DMS153 treated with DMSO at 0.1 percent for 48 hours (cell line): ENCODE measurements at regions not wholly inside any gene's neighbourhood (a gene's known extent, or its start where the extent isn't known, plus 50 kb on each side); places are given as distances from the start of the nearest gene placed in this dataset.

Source experiments
- DNase-seq: peaks from one replicate; lab custom pipeline; 2025; ENCODE audit not compliant: unreplicated experiment; lab: John Stamatoyannopoulos, UW

DNA sequence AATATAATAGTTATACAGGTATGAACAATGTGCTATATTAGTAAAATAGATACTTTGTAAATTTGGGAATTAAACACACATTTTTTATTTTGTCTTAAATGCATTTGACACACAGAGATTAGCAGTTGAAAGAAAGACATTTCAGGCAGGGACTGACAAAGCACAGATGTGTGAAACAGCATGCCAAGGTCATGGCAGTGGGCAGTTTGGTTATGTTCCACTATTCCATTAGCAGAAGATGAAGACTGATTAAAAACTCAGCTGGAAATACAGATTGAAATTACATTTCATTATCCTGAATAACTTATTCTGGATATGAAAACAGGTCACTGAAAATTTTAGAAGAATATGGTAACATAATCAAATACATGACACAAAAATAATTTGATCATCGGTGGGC, 669.8 kb upstream of the LRFN5 start:
- DNase-seq, result no peak

DNA sequence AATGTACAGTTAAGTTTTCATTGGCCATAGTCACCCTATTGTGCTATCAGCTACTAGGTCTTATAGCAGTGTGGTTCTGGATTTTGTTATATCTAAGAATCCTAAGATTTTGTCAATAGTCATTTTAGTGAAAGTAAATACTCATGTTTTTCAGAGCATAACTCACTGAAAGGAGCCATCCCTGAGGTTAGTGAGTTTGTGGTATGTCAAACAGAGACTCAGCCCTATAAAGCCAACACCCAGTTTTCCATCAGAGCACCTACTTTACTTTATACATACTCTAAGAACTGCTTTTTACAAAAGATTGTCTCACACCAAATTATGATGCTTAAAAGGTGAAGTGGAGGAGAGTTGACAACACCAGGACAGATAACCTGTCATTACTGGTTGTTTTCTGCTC, 686.3 kb upstream of the LRFN5 start:
- DNase-seq, result no peak

DNA sequence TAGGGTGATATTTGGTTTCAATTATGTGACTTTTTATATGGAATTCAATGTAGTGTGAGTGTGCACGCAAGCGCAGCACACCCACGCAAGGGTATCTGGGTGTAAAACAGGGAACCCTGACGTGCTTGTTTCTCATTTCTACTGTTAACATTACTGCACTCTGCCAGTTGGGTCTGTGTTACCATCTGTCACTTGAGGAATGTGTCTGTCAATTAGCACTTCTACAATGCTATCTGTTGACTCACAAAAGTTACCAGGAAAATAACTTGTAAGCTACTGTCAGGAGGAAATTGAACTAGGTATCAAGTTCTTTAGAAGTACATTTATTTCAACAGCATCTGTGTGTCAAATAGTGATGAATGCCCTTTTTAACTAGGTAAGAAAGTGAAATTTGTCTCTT, 695.5 kb upstream of the LRFN5 start:
- DNase-seq, result no peak

DNA sequence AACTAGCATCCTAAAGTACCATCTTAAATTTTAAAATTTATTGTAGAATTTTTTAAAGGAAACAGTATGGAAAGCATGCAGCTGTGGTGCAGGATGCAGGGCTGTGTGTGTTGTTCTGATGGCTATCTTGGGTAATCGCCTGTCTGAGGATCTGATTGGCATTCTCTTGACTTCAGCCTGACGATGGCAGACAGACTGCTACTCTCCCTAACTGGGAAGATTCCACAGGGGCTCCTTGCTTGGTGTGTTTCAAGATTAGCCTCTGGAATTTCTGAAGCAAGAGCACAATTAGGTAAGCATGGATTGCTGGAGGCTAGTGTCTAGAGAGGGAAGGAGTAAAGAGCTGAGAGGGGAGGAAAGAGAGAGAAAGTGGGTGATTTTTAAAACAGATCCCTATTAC, 696.8 kb upstream of the LRFN5 start:
- DNase-seq, result no peak

DNA sequence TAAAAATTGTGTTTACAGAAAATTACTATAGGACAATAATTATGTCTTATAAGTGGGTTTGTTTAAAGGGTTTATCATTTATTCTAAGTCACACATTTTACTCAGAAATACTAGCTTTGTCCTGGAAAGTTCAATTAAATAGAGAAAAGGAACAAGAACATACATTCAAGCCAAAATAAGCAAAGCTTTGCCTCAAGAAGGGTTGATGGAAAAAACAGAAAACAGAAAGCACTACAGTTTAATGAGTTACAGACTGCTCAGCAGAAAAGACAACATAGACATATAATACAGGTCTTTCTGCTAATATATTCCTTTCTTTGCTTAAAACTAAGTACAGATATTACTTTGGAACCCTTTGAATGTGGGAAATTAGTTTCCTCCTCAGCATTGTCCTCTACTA, 703.0 kb upstream of the LRFN5 start:
- DNase-seq, result no peak

DNA sequence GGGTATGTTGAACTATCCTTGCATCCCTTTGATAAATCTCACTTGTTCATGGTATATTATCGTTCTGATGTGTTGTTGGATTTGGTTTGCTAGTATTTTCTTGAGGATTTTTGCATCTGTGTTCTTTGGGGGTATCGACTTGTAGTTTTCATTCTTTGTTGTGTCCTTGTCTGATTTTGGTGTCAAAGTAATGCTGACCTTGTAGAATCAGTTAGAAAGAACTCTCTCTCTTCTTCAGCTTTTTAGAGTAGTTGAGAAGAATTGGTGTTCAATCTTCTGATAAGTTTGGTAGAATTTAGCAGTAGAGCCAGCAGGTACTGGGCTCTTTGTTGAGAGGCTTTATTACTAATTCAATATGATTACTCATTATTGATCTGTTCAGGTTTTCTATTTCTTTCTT, 707.2 kb upstream of the LRFN5 start:
- no peak for DNase-seq

DNA sequence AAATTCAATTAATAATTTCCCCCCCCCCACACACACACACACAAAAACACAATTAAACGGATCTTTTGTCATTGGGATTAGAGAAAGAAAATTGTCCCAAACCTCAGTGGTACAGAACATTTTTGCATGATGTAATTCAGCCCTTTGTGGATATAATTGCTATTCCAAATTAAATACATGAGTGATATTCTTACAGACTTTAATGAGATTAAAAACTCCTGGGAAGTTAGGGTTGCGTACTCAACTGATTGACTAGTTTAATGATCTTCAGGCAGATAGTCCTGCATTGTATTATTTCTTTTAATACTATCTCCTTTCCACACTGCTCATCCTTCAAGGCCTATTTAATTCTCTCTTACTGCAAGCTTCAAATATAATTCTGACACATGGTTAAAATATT, 711.8 kb upstream of the LRFN5 start:
- DNase-seq, result no peak

DNA sequence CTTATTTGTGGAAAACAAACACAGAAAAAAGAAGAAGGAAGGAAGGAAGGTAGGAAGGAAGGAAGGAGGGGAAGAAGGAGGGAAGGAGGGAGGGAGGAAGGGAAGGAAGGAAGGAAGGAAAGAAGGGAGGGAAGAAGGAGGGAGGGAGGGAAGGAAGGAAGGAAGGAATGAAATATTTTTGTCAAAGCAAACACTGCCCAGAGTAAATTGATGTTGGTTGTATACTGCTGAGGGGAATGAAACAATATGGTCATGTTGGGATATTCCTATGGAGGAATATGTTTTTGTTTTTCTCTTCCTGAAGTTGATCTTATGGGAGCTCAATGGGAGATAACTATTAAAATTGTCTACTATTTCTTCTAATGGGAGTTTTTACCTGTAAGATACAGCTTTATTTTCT, 717.5 kb upstream of the LRFN5 start:
- no peak for DNase-seq

DNA sequence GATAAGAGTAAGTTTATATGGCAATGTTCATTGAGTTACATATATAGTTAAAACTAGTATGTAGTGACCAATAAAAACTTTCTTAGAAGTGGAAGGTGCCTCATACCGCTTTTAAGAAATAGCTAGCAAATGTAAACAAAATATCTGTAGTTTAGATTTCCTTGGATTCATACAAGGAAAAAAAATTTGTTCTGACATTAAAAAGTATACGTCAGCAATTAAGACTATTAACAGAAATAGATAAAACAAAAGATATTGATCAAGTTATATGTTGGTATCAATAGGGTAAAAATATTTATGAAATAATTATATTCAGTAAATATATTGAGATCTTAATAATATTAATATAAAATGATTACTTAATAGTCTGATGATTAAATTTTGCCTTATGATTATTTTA, 718.8 kb upstream of the LRFN5 start:
- DNase-seq, result no peak

DNA sequence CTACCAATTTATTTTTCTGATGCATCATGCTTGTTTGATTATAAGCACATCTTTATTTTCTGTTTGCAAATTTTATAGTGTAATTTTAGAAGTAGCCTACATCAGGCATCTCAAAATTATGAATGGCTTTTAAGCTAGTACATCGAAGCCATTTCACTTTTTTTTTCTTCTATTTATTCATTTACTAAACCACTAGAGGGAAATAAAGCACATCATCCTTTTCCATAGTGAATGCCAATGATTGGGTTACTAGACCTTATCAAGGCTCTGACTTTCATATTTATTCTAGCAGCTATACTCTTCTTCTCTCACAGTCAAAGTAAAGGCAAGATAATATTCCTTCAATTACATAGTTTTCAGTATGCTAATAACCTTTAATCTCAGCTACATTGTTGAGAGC, 736.4 kb upstream of the LRFN5 start:
- no peak for DNase-seq

DNA sequence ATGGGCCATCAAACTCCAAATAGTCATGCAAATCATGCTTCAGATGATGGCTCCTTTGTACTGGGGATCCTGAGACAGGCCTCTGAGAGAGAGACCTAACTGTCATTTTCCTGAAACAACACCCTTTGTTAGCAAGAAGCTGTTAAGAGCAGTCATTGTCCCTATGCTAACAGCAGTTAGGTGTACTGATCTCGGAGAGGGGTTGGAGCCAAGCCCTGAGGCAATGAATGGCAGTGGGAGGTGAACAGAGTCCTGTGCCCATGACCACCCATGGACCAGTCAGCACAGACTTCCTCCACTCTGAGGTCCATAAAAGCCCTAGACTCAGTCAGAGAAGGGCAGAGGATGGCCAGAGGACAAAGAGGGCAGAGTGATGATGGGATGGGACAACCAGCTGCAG, 747.6 kb upstream of the LRFN5 start:
- DNase-seq, result no peak

DNA sequence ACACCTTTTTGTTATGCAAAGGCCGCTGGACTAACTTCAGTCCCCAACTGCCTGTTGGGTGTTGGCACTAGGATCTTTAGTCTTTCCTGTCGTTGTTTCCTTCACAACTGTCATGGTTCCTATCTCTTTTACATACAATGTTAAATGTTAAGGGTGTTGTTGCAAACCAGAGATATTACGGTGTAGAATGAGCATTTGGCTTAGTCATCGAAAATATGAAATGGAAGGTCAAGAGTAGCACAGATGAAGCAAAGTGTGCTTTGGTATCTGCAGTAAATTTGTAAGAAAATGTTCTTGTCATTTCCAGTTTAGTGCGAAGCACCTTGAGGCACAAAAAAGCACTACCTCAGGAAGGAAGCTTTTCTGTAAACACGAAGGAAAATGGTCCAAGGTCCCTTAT, 751.3 kb upstream of the LRFN5 start:
- no peak for DNase-seq

DNA sequence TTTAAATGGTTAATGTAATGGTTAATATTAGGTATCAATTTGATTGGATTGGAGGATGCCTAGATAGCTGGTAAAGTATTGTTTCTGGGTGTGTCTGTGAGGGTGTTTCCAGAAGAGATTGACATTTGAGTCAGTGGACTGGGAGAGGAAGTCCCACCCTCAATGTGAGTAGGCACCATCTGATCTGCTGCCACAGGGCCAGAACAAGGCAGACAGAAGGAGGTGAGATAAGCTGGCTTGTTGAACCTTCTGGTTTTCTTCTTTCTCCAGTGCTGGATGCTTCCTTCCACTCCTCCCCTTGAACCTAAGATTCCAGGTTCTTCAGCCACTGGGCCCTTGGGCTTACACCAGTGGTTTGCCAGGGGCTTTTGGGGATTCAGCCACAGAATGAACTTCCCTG, 756.5 kb upstream of the LRFN5 start:
- no peak for DNase-seq

DNA sequence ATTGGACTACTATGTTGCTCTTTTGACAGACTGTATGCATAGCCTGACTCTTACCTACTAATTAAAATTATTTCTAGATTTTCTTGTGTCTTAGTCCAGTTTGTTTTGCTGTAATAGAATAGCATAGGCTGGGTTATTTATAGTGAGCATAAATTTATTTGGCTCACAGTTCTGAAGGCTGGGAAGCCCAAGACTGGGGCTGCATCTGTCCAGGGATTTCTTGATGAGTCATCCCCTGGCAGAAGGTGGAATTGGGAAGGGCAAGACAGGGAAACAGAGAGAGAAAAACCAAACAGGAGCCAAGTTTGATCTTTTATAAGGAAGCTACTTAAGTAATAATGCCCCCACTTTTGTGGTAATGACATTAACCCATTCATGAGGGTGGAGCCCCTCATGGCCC, 759.2 kb upstream of the LRFN5 start:
- no peak for DNase-seq

DNA sequence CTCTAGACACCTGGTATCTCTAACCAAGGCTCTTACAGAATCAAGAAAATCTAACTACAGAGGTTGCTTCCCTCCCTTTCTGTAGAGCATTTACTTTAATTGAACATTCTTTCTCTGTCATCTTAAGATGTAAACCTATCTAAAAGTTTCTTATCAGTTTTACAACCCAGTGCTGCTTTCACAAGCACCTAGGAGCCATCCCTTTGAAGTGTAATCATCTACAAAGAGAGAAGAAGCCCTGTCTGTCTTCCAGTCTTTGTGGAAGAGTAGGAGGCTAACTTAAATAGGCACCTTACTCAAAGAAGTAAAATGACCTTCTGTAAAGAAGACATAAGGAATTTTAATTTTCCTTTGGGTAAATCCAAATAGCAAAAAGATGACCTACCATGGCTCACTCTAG, 763.9 kb upstream of the LRFN5 start:
- DNase-seq, result no peak

DNA sequence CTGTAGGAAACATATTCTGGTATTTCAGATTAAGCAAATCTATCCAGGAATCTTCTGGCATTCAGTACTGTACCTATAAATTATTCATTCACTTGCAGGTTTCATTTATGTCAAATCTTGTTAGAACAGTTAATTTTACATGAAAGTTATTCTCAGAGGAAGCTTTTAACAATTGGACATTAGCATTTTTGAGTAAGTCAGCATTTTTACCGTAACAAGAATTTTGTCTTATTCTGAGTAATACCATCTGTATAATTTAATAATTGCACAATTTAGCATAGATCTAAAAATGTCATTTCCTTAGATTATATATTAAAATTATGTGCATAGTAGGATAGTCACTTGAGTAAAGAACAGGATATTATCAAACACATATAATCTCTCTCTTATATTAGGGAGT, 764.8 kb upstream of the LRFN5 start:
- DNase-seq, result no peak

DNA sequence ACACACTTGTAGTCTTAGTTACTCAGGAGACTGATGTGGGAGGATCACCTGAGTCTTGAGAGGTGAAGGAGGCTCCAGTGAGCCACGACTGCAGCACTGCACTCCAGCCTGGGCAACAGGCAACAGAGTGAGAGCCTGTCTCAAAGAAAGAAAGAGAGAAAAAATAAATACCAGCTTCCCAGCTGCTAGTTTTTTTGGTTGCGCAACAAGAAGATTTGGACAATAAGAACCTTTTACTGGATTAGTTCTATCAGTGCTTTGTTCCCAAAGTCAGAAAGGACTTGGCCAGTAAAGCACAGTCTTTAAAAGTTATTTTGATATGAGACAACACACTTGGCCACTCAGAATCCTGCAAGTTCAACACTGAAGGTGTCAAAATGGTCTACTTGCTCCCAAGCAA, 768.1 kb upstream of the LRFN5 start:
- no peak for DNase-seq

DNA sequence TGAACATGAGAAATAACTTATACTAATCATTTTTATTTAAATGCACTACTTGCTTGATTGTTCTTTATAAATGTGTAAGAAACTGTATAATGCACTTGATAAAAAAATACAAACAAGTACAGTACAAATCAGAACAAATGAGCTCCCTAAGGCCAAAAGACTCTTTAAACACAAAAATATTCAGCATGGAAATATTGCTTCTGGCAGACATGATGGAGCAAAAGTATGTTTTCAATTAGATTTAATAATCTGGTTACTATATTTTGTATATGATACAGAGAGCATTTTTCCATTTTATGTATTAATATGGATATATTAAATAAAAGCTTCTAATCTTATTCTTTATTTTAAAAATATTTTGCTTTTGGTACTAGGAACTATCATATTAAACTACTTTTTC, 800.2 kb upstream of the LRFN5 start:
- DNase-seq, result no peak

DNA sequence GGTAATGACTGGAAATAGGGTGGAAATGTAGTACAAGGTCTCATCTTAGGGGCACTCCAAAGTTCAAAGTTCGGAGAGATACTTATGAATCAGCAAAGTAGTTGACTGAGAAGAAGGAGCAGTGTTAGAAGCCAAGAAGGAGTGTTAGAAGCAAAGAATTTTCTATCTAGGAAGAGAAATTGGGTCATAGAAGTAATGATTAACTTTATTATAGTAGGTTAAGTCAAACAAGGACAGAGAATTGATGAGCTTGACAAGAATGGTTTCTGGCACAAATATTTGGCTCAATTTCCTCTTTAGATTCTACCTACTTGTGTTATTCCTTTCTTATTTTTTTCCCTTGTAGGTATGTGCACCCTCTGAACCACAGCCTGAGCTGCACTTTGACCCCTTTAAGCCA, 810.5 kb upstream of the LRFN5 start:
- no peak for DNase-seq

DNA sequence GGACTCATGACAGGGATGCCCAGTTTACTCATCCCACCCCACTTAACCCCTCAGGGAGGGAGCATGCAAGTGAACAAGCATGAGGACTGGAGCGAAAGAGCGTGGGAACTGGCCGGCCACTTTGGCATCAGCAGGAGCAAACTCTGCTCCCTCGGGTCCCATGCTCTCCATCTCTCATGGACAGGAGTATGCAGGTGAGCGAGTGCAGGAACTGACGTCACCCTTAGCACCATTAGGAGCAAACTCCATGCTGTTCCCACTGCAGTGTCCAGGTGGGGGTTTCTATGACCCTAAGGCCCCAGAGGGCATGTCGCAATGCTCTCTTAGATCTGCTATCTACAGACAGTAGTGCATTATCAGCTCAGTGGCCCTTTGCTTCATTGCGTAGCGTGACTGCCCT, 821.8 kb upstream of the LRFN5 start:
- no peak for DNase-seq

DNA sequence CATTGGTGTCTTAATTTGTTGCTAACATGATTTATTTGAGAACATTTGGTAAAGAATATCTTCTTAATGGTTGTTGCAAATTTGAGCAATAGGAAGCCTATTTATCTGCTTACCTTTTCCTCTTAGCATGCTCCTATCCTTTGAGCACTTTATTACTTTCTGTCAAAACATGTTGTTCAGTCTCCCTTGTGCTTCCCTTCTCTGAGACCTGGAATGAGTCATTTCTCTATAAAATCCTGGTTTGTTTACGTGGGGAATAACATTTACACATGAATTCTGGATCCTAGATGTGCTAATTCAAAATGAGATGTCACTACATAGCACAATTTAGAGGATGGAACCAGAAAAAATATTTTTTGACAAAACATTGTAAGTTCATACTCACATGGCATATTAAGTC, 844.0 kb upstream of the LRFN5 start:
- DNase-seq, result no peak

DNA sequence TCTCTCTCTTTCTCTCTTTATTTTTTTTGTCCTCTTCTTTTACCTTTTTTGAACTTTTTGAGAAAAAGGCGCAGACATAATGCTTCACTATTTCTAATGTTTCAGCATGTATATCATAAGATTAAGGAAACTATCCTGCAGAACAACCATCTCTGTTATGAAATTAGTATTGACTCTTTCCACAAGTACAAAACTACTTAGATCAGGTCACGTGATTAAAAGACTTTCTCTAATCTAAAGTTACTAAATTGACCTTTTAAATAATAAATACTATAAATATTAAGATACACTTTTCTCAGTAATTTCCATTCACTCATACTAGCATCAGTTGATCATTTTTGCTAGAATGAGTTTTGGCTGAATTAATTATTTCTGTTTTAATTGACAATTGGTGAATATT, 844.5 kb upstream of the LRFN5 start:
- DNase-seq, result no peak

DNA sequence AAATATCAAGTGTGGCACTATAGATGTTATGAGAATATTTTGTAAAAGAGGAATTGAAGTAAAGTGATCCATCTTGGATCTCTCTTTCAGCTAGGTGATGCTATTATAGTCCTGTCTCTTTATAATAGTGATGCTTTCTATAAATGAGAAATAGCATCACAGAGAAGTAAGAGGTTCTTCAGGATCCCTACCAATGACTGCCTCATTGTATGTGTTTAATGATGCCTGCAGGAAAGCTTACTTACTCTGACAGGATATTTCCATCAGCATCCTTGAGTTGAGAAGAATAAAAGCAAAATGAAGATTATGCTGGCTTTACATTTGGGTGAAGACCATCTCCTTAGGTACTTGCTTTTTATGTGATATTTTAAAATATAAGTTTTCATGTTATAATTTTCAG, 846.0 kb upstream of the LRFN5 start:
- DNase-seq, result no peak

DNA sequence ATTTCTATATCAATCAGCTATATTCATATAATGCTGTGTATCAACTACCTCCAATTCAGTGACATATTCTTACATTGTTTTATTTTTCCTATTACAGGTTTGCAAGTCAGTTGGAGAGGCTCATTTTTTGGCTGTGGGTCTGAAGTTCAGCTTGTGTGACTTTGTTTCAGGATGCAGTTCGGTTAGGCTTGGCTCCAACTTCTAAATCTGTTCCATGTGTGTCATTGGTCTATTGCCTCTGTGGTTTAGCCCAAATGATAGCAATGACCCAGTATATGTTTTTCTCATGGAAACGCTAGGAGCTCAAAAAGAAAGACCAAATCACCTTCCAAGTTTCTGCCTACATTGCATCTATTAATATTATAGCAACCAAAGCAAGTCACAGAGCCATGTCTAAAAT, 848.6 kb upstream of the LRFN5 start:
- no peak for DNase-seq
